AG10803 (cell line): ENCODE measurements at regions not wholly inside any gene's neighbourhood (a gene's known extent, or its start where the extent isn't known, plus 50 kb on each side); places are given as distances from the start of the nearest gene placed in this dataset.

Experiments
- DNase-seq: peaks from one replicate; pipeline ENCODE4 v3.0.0; 2010; ENCODE audit warnings: low read depth
- H3K4me3 ChIP-seq: 2 replicates; pipeline ENCODE4 v1.5.1; 2011; ENCODE audit warnings: mild to moderate bottlenecking, low read length, control low read depth
- CTCF ChIP-seq: conservative IDR thresholded peaks from 2 replicates; pipeline ENCODE4 v1.5.1; 2011; ENCODE audit warnings: mild to moderate bottlenecking, low read length, control low read depth, inconsistent platforms

GRCh38 chr14:101068313-101069227 is 165.0 kb upstream of the RTL1 start:
- TF ChIP-seq CTCF = no peak
- no peak for DNase-seq
- no peak overlapping the region for H3K4me3 ChIP-seq

GRCh38 chr14:101069228-101069549 is 165.7 kb upstream of the RTL1 start:
- H3K4me3 ChIP-seq = no peak overlapping the region
- DNase-seq = no peak
- TF ChIP-seq CTCF = no peak

GRCh38 chr14:101069666-101070362 is 166.3 kb upstream of the RTL1 start:
- TF ChIP-seq CTCF = no peak
- no peak for DNase-seq
- H3K4me3 ChIP-seq = no peak overlapping the region

GRCh38 chr14:101070540-101071492 is 167.3 kb upstream of the RTL1 start:
- no peak overlapping the region for H3K4me3 ChIP-seq
- DNase-seq = no peak
- TF ChIP-seq CTCF = no peak

- no peak overlapping the region for H3K4me3 ChIP-seq
- no peak for TF ChIP-seq CTCF
- no peak for DNase-seq
Observed at GRCh38 chr14:101071493-101071906, 168.0 kb upstream of the RTL1 start.

GRCh38 chr14:101072070-101072469 is 168.5 kb upstream of the RTL1 start:
- DNase-seq = no peak
- no peak overlapping the region for H3K4me3 ChIP-seq
- TF ChIP-seq CTCF = no peak
